ENCODE measurements at regions not wholly inside any gene's neighbourhood (a gene's known extent, or its start where the extent isn't known, plus 50 kb on each side); places are given as distances from the start of the nearest gene placed in this dataset.
"Not testable (repeated sequence)": the region's sequence is repeated elsewhere in the genome, so short reads cannot be mapped to it uniquely, and the experiment has no call there.

DNA sequence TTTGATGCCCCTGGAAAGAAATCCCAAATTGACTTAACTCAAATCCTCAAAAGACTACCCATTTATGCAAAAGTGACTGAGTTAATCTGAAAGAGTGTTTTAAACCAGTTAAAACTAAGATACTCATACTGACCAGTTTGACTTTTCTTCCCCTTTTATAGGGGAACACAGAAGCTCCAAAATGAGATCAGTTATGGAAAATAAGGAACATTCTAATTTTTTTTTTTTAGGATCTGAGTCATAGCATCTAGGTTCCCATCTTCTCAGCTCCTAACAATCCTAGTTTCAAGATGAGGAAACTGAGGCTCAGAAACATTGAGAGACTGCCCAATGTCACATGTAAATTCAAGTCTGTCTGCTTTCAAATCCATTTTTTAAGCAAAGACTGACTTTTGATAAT, 231.1 kb upstream of the RUNX1 start:
- intact Hi-C loops (cut with DNase I): no loop called here
- no peak for DNase-seq
- H3K36me3 ChIP-seq: no peaks in the 10 kb centered on the region

DNA sequence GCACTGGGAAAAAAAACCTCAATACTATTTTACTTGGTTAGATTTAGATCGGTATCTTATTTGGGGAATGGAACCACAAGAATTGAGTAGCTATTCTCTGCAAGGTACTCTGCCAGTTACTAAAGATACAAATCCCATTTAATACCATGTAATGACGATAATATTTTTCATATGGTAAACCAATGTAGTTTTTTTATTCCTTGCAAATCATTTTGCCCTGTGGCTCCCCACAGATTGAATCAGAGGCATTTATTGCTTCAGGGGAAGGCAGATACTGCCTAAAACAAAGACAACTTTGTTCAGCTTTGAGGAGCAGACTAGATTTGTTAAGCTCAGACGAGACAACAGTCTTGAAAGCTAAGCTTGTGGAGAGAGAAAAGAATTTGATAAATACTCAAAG, 226.7 kb upstream of the RUNX1 start:
- Histone ChIP-seq H3K4me3 (no peak overlapping the region), H3K4me1 (no peaks in the 10 kb centered on the region), H3K27ac (no peak overlapping the region), H3K36me3 (no peaks in the 10 kb centered on the region), H3K9me3 (no peaks in the 10 kb centered on the region), H3K27me3 (no peaks in the 10 kb centered on the region)
- intact Hi-C loops (cut with DNase I): no loop called here
- ATAC-seq (no peak), DNase-seq (no peak)
- TF ChIP-seq, protein P1, sequence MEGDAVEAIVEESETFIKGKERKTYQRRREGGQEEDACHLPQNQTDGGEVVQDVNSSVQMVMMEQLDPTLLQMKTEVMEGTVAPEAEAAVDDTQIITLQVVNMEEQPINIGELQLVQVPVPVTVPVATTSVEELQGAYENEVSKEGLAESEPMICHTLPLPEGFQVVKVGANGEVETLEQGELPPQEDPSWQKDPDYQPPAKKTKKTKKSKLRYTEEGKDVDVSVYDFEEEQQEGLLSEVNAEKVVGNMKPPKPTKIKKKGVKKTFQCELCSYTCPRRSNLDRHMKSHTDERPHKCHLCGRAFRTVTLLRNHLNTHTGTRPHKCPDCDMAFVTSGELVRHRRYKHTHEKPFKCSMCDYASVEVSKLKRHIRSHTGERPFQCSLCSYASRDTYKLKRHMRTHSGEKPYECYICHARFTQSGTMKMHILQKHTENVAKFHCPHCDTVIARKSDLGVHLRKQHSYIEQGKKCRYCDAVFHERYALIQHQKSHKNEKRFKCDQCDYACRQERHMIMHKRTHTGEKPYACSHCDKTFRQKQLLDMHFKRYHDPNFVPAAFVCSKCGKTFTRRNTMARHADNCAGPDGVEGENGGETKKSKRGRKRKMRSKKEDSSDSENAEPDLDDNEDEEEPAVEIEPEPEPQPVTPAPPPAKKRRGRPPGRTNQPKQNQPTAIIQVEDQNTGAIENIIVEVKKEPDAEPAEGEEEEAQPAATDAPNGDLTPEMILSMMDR (IDR thresholded peaks at IDR 0.05): no peak

More for the DNA sequence above, 231.1 kb upstream of the RUNX1 start:
- Histone ChIP-seq H3K27ac (no peak overlapping the region), H3K4me1 (no peaks in the 10 kb centered on the region), H3K27me3 (no peaks in the 10 kb centered on the region), H3K4me3 (no peak overlapping the region), H3K9me3 (no peaks in the 10 kb centered on the region)
- TF ChIP-seq, protein P1 (IDR thresholded peaks at IDR 0.05): no peak
- ATAC-seq: no peak

DNA sequence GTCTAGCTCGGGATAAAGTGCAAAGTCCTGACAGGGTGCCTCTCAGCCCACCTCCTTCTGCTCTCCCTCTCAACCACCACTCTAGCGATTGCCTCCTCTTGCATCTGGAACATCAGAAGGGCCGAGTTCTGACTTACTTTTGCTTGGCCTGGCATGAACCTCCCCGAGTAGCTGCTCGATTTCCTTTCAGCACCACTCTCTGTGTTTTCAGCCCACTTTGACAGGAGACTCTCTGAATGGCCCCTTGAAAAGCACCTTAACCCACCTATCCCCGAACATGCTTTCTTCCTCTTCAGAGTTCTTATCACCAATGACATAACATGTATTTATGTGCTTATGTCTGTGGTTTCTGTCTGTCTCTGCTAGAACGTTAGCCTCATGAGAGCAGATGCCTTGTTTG, 225.8 kb upstream of the RUNX1 start:
- no peak for DNase-seq

DNA sequence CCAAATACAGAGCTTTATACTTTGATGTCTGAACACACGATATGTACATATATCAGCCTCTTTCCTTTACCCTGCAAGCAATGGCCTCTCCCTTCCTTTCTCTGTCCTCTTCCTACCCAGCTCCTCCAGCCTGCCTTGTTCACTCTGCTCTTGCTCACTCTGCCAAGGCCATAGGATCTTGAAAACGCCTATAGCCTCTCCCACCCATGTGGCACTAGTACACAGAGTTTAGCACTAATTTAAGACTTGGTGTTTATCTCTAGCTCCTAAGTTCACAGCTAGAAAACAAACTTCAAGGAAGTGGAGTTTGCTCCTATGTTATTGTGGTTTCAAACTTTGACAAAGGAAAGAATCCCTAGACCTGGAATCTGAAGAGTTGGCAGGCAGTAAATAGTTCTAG, 225.0 kb upstream of the RUNX1 start:
- intact Hi-C loops (cut with DNase I): no loop called here
- ATAC-seq: no peak

More for the DNA sequence above, 225.8 kb upstream of the RUNX1 start:
- TF ChIP-seq, protein P1 (IDR thresholded peaks at IDR 0.05): no peak
- no peaks in the 10 kb centered on the region for H3K27me3 ChIP-seq
- no peaks in the 10 kb centered on the region for H3K36me3 ChIP-seq
- no peaks in the 10 kb centered on the region for H3K4me1 ChIP-seq
- no peak overlapping the region for H3K27ac ChIP-seq
- H3K9me3 ChIP-seq: no peaks in the 10 kb centered on the region
- ATAC-seq: no peak
- no peak overlapping the region for H3K4me3 ChIP-seq
- intact Hi-C loops (cut with DNase I): no loop called here

DNA sequence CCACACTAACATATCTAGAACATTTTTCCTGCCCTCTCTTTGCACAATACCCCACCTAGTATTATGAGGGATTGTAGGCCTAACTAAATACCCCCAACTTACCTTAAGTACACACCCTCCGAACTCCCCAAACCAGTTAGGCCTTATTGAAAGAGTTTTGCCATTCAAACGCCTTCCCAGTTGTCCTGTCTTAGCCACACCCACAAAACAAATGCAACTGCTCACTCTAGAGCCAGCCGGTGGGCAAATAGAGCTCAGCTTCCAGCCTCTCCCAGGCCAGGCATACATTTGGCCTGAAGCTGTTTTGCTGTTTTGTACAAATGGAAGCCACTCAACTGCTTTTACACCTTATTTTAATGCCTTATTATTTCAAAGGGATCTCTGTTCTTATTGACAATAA, 224.2 kb upstream of the RUNX1 start:
- no peaks in the 10 kb centered on the region for H3K36me3 ChIP-seq
- H3K27me3 ChIP-seq: no peaks in the 10 kb centered on the region
- no peaks in the 10 kb centered on the region for H3K4me1 ChIP-seq
- H3K27ac ChIP-seq: no peak overlapping the region
- TF ChIP-seq, protein P1 (IDR thresholded peaks at IDR 0.05): no peak
- no peaks in the 10 kb centered on the region for H3K9me3 ChIP-seq
- no peak for DNase-seq
- intact Hi-C loops (cut with DNase I): no loop called here
- no peak overlapping the region for H3K4me3 ChIP-seq
- peak; percentile 36 for ATAC-seq

More for the DNA sequence above, 225.0 kb upstream of the RUNX1 start:
- Histone ChIP-seq H3K9me3 (no peaks in the 10 kb centered on the region), H3K27me3 (no peaks in the 10 kb centered on the region), H3K4me1 (no peaks in the 10 kb centered on the region), H3K4me3 (no peak overlapping the region), H3K36me3 (no peaks in the 10 kb centered on the region), H3K27ac (no peak overlapping the region)
- no peak for DNase-seq
- TF ChIP-seq, protein P1 (IDR thresholded peaks at IDR 0.05): no peak

DNA sequence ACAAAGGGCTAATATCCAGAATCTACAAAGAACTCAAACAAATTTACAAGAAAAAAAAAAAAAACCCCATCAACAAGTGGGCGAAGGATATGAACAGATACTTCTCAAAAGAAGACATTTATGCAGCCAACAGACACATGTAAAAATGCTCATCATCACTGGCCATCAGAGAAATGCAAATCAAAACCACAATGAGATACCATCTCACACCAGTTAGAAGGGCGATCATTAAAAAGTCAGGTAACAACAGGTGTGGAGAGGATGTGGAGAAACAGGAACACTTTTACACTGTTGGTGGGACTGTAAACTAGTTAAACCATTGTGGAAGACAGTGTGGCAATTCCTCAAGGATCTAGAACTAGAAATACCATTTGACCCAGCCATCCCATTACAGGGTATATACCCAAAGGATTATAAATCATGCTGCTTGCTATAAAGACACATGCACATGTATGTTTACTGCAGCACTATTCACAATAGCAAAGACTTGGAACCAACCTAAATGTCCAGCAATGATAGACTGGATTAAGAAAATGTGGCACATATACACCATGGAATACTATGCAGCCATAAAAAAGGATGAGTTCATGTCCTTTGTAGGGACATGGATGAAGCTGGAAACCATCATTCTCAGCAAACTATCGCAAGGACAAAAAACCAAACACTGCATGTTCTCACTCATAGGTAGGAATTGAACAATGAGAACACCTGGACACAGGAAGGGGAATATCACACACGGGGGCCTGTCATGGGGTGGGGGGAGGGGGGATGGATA, 222.4 kb upstream of the RUNX1 start:
- H3K4me1 ChIP-seq; ATAC-seq; H3K27ac ChIP-seq; H3K27me3 ChIP-seq; H3K4me3 ChIP-seq; DNase-seq; intact Hi-C loops (cut with DNase I); H3K36me3 ChIP-seq; H3K9me3 ChIP-seq: not testable (repeated sequence)

Data from upper lobe of right lung (tissue), 1 donor.